GM23248 (cell line): ENCODE measurements at regions not wholly inside any gene's neighbourhood (a gene's known extent, or its start where the extent isn't known, plus 50 kb on each side); places are given as distances from the start of the nearest gene placed in this dataset.

ENCODE experiments used
- DNase-seq: peaks from one replicate; pipeline ENCODE4 v3.0.0-alpha.2; 2015
- H2AFZ ChIP-seq: fragments of 200-600 bp; sonication (generic); 2 replicates; pipeline ENCODE4 v1.6.1; 2016; ENCODE audit warnings: antibody characterized with exemption
- H3F3A ChIP-seq: fragments of 200-600 bp; sonication (generic); 2 replicates; pipeline ENCODE4 v1.6.1; 2016; ENCODE audit warnings: mild to moderate bottlenecking, antibody characterized with exemption, mixed run types; ENCODE audit not compliant: insufficient read depth
- H3K27ac ChIP-seq: fragments of 200-600 bp; sonication (generic); 2 replicates; pipeline ENCODE4 v1.5.1; 2016; ENCODE audit warnings: mild to moderate bottlenecking
- H3K27me3 ChIP-seq: fragments of 200-600 bp; sonication (generic); replicated peaks from 2 replicates; pipeline ENCODE4 v1.6.1; 2016; ENCODE audit warnings: mild to moderate bottlenecking; ENCODE audit not compliant: insufficient read depth
- H3K36me3 ChIP-seq: fragments of 200-600 bp; sonication (generic); 2 replicates; pipeline ENCODE4 v1.6.1; 2016; ENCODE audit warnings: low read depth, mild to moderate bottlenecking
- H3K4me1 ChIP-seq: fragments of 200-600 bp; sonication (generic); 2 replicates; pipeline ENCODE4 v1.6.1; 2016; ENCODE audit warnings: mild to moderate bottlenecking; ENCODE audit not compliant: insufficient read depth
- H3K4me2 ChIP-seq: fragments of 200-600 bp; sonication (generic); one replicate; pipeline ENCODE4 v1.6.1; 2016; ENCODE audit warnings: mild to moderate bottlenecking; ENCODE audit not compliant: unreplicated experiment
- H3K4me3 ChIP-seq: fragments of 200-600 bp; sonication (generic); 2 replicates; pipeline ENCODE4 v1.5.1; 2016; ENCODE audit warnings: mild to moderate bottlenecking
- H3K79me2 ChIP-seq: fragments of 200-600 bp; sonication (generic); 2 replicates; pipeline ENCODE4 v1.6.1; 2016; ENCODE audit warnings: mild to moderate bottlenecking; ENCODE audit not compliant: insufficient read depth
- H3K9ac ChIP-seq: fragments of 200-600 bp; sonication (generic); 2 replicates; pipeline ENCODE4 v1.6.1; 2016; ENCODE audit warnings: mild to moderate bottlenecking
- H3K9me2 ChIP-seq: fragments of 200-600 bp; sonication (generic); 2 replicates; pipeline ENCODE4 v1.6.1; 2016; ENCODE audit warnings: mixed run types, mild to moderate bottlenecking, moderate library complexity; ENCODE audit not compliant: insufficient read depth
- H3K9me3 ChIP-seq: fragments of 200-600 bp; sonication (generic); one replicate; pipeline ENCODE4 v1.6.1; 2017; ENCODE audit warnings: low read depth
- H4K20me1 ChIP-seq: fragments of 200-600 bp; sonication (generic); 2 replicates; pipeline ENCODE4 v1.6.0; 2016; ENCODE audit not compliant: insufficient read depth
- EZH2 ChIP-seq: fragments of 200-600 bp; sonication (generic); IDR thresholded peaks from 2 replicates; pipeline ENCODE4 v1.6.1; 2018; ENCODE audit warnings: antibody characterized with exemption, mild to moderate bottlenecking; ENCODE audit not compliant: insufficient read depth, poor library complexity, severe bottlenecking
- EZH2phosphoT487 ChIP-seq: fragments of 200-600 bp; sonication (generic); IDR thresholded peaks from 2 replicates; pipeline ENCODE4 v1.6.1; 2018; ENCODE audit warnings: antibody characterized with exemption, moderate library complexity, mild to moderate bottlenecking, low read depth; ENCODE audit not compliant: insufficient read depth
- WGBS, 2 experiments: methylation state at CpG; one replicate each; pipeline ENCODE4 v1.1.6; 2015 to 2017; ENCODE audit warnings: low lambda C conversion rate in 2 of 2, low coverage in 1 of 2; ENCODE audit errors: missing lambda C conversion rate in 2 of 2; 5-methylcytosine and 5-hydroxymethylcytosine counted together
- in situ Hi-C: fragments of 300-500 bp; cut with MboI; formaldehyde crosslinking; loops from 2 replicates; pipeline ENCODE4 v1.15.0; 2020

- TF ChIP-seq EZH2phosphoT487 (no peak), EZH2 (no peak)
- no peak for DNase-seq
- Histone ChIP-seq H3K9me3 (no peaks in the 10 kb centered on the region), H3K4me1 (no peaks in the 10 kb centered on the region), H3K27ac (no peak overlapping the region), H3K9ac (no peak overlapping the region), H3F3A (no peaks in the 10 kb centered on the region), H3K36me3 (no peaks in the 10 kb centered on the region), H2AFZ (no peak overlapping the region), H3K79me2 (no peaks in the 10 kb centered on the region), H3K4me3 (no peak overlapping the region), H3K4me2 (no peak overlapping the region), H3K9me2 (no peaks in the 10 kb centered on the region), H4K20me1 (no peaks in the 10 kb centered on the region), H3K27me3 (no peaks in the 10 kb centered on the region)
- in situ Hi-C loops: no loop called here
These were observed 321.4 kb downstream of the CDH2 start for GRCh38 chr18:27855486-27855885.

GRCh38 chr18:27854631-27855030, 322.3 kb downstream of the CDH2 start:
- no peaks in the 10 kb centered on the region for H3K79me2 ChIP-seq
- in situ Hi-C loops: no loop called here

GRCh38 chr18:27848336-27848735, 328.6 kb downstream of the CDH2 start:
- Histone ChIP-seq H3K79me2 (no peaks in the 10 kb centered on the region), H3K9ac (no peak overlapping the region)

More at GRCh38 chr18:27854631-27855030, 322.3 kb downstream of the CDH2 start:
- Histone ChIP-seq H3F3A (no peaks in the 10 kb centered on the region), H3K27me3 (no peaks in the 10 kb centered on the region), H3K9ac (no peak overlapping the region), H3K4me3 (no peak overlapping the region), H3K9me3 (no peaks in the 10 kb centered on the region), H3K4me2 (no peak overlapping the region), H3K9me2 (no peaks in the 10 kb centered on the region), H4K20me1 (no peaks in the 10 kb centered on the region), H3K4me1 (no peaks in the 10 kb centered on the region), H3K27ac (no peak overlapping the region), H2AFZ (no peak overlapping the region), H3K36me3 (no peaks in the 10 kb centered on the region)
- TF ChIP-seq EZH2 (no peak), EZH2phosphoT487 (no peak)
- no peak for DNase-seq
- WGBS, 2 experiments: 26 to 39% methylated on average over 1 of the region's 1 CpG

GRCh38 chr18:27847412-27847811, 329.5 kb downstream of the CDH2 start:
- no peak overlapping the region for H2AFZ ChIP-seq
- no peaks in the 10 kb centered on the region for H3K36me3 ChIP-seq
- no peaks in the 10 kb centered on the region for H3K79me2 ChIP-seq
- H3K9ac ChIP-seq: no peak overlapping the region
- in situ Hi-C loops: no loop called here
- H3K4me3 ChIP-seq: no peak overlapping the region
- H3K4me1 ChIP-seq: peaks cover 14% of the 10 kb centered on the region
- DNase-seq: no peak
- H3K27me3 ChIP-seq: no peaks in the 10 kb centered on the region
- 0 out of 2 replicates have a peak, but pooled peaks cover 7% of the 10 kb centered on the region for H3F3A ChIP-seq
- H4K20me1 ChIP-seq: no peaks in the 10 kb centered on the region
- no peak for TF ChIP-seq EZH2phosphoT487
- no peak for TF ChIP-seq EZH2
- H3K9me3 ChIP-seq: no peaks in the 10 kb centered on the region
- no peak overlapping the region for H3K4me2 ChIP-seq
- 17 to 19% methylated on average over 4 of the region's 4 CpGs for WGBS, 2 experiments
- H3K27ac ChIP-seq: no peak overlapping the region
- H3K9me2 ChIP-seq: no peaks in the 10 kb centered on the region

More at GRCh38 chr18:27848336-27848735, 328.6 kb downstream of the CDH2 start:
- Histone ChIP-seq H2AFZ (no peak overlapping the region), H3K27ac (no peak overlapping the region), H3K9me2 (no peaks in the 10 kb centered on the region), H3K27me3 (no peaks in the 10 kb centered on the region), H3K4me3 (no peak overlapping the region), H3K4me1 (peaks cover 10% of the 10 kb centered on the region), H3K36me3 (no peaks in the 10 kb centered on the region), H3K4me2 (no peak overlapping the region), H4K20me1 (no peaks in the 10 kb centered on the region), H3F3A (0 out of 2 replicates have a peak, but pooled peaks cover 7% of the 10 kb centered on the region), H3K9me3 (no peaks in the 10 kb centered on the region)
- DNase-seq: no peak
- in situ Hi-C loops: no loop called here
- no peak for TF ChIP-seq EZH2
- TF ChIP-seq EZH2phosphoT487: no peak
- 20 to 26% methylated on average over 4 of the region's 4 CpGs for whole genome bisulfite sequencing, 2 experiments

- no peak overlapping the region for H3K9ac ChIP-seq
- no peaks in the 10 kb centered on the region for H3K9me2 ChIP-seq
- no peak overlapping the region for H3K4me2 ChIP-seq
- peaks cover 14% of the 10 kb centered on the region for H3K4me1 ChIP-seq
- no peaks in the 10 kb centered on the region for H3K36me3 ChIP-seq
- in situ Hi-C loops: no loop called here
- no peak overlapping the region for H2AFZ ChIP-seq
- H3K9me3 ChIP-seq: no peaks in the 10 kb centered on the region
- 27 to 52% methylated on average over 2 of the region's 2 CpGs for WGBS, 2 experiments
- H3K27me3 ChIP-seq: no peaks in the 10 kb centered on the region
- TF ChIP-seq EZH2phosphoT487 (no peak), EZH2 (no peak)
- H3K79me2 ChIP-seq: no peaks in the 10 kb centered on the region
- 0 out of 2 replicates have a peak, but pooled peaks cover 7% of the 10 kb centered on the region for H3F3A ChIP-seq
- no peak overlapping the region for H3K4me3 ChIP-seq
- no peak for DNase-seq
- no peaks in the 10 kb centered on the region for H4K20me1 ChIP-seq
- no peak overlapping the region for H3K27ac ChIP-seq
These were observed 331.0 kb downstream of the CDH2 start for GRCh38 chr18:27845897-27846296.
